AG20443 (cell line): ENCODE measurements at regions not wholly inside any gene's neighbourhood (a gene's known extent, or its start where the extent isn't known, plus 50 kb on each side); places are given as distances from the start of the nearest gene placed in this dataset.
"Not testable (repeated sequence)": the region's sequence is repeated elsewhere in the genome, so short reads cannot be mapped to it uniquely, and the experiment has no call there.

Experiments
- DNase-seq: peaks from one replicate; pipeline ENCODE4 v3.0.0; 2012; ENCODE audit warnings: low spot score, mixed read lengths

GRCh38 chr11:86861810-86862209, 61.5 kb downstream of the PRSS23 start:
- no peak for DNase-seq

GRCh38 chr11:86863476-86863875, 63.1 kb downstream of the PRSS23 start:
- DNase-seq: no peak

DNA sequence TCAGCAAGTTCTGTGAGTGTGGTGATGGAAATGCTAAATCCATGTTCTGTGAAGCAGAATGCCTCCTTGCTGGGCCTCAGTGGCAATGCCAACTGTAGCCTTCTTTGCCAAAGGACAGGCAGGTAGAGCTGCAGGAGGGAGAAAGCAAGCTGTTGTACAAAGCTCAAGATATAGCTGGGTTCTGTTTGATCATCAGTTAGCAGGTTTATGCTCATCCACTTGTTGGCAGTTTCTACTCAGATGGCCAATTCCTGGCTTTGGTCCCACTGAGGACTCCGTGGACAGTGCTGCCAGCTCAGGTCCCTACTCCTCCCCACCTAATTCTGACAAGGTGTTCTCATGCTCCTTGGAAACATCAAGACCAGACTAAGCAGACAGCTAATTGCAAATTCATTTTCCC, 65.1 kb downstream of the PRSS23 start:
- DNase-seq: no peak

DNA sequence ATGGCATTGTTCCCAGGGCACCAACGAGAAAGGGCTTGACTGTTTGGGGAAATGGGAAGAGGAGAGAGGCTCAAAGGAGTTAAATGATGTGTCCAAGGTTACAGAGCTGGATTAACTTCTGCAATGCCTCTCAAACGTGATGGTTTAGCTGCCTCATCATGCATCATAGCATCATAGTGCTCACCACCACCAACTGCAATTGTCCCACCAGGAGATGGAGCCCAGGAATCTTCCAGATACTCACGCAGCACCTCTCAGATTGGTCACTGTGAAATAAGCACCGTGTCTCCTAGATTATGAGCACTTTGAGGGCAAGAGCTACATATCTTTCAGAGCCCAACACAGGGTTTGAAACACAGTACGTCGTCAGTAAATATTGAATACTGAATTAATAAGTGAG, 69.2 kb downstream of the PRSS23 start:
- peak; percentile 20 for DNase-seq

- DNase-seq: peak; percentile 87
These were observed 69.7 kb downstream of the PRSS23 start for GRCh38 chr11:86869966-86870570.

GRCh38 chr11:86873573-86874083, 73.3 kb downstream of the PRSS23 start:
- DNase-seq: no peak

DNA sequence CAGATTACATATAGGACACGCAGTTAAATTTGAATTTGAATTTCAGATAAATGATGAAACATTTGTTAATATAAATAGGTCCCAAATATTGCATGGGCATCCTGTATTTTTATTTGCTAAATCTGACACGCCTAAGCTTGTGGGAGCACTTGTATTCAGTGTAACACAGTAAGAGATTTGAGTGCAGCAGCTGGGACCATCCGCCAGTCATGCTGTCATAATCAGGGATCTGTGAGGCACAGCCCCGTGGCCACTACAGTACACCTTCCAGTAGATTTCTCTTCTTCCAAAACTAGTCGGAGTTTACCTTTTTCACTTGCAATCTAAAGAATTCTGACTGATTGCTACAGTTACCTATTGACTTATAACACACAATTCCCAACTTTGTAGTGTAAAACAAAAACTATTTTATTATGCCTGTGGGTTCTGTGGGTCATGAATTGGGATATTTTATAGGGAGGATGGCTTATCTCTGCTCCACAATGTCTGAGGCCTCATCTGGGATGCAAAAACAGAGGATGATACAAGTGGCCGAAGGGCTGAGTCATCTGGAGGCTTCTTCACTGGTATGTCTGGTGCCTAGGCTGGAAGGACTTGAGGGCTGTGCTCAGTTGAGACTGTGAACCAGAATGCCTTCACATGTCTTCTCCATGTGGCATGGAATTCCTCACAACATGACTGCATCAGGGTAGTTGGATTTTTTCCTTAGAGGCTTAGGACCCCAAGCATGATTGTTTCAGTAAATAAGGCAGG, 74.1 kb downstream of the PRSS23 start:
- peak; percentile 43 for DNase-seq

GRCh38 chr11:86876716-86877234, 76.4 kb downstream of the PRSS23 start:
- DNase-seq: no peak

DNA sequence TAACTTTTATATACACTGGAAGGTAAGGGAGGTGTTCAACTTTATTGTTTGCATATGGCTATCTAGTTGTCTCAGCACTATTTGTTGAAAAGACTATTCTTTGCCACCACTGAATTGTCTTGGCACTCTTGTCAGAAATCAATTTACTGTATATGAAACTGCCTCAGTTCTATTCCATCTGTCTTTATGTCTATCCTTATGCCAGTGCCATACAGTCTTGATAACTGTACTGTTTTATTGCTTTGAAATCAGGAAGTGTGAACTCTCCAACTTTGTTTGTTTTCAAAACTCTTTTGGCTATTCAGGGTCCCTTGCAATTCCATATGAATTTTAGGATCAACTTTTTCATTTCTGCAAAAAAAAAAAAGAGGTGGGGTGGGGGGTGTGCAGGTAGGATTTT, 77.2 kb downstream of the PRSS23 start:
- DNase-seq: no peak

DNA sequence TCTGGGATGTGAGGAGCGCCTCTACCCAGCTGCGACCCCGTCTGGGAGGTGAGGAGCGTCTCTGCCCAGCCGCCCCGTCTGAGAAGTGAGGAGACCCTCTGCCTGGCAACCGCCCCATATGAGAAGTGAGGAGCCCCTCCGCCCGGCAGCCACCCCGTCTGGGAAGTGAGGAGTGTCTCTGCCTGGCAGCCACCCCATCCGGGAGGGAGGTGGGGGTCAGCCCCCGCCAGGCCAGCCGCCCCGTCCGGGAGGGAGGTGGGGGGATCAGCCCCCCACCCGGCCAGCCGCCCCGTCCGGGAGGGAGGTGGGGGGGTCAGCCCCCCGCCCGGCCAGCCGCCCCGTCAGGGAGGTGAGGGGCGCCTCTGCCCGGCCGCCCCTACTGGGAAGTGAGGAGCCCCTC, 76.0 kb downstream of the FZD4 start:
- not testable (repeated sequence) for DNase-seq

DNA sequence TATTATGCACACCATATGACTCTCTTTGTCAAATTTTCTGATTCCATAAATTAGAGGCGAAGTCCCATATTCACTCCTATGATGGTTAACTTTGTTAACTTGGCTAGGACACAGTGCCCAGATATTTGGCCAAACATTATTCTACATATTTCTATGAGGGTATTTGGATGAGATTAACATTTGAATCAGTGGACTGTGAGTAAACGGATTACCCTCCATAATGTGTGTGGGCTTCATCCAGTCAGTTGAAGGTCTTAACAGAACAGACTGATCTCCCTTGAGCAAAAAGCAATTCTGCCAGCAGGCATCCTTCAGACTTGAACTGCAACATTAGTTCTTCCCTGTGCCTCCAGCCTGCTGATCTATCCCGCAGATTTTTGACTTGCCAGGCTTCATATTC, 69.9 kb downstream of the FZD4 start:
- DNase-seq: no peak

- peak; percentile 61 for DNase-seq
These were observed 66.8 kb downstream of the FZD4 start for GRCh38 chr11:86888164-86889000.

- DNase-seq: peak; percentile 43
These were observed 66.2 kb downstream of the FZD4 start for GRCh38 chr11:86889001-86889341.

DNA sequence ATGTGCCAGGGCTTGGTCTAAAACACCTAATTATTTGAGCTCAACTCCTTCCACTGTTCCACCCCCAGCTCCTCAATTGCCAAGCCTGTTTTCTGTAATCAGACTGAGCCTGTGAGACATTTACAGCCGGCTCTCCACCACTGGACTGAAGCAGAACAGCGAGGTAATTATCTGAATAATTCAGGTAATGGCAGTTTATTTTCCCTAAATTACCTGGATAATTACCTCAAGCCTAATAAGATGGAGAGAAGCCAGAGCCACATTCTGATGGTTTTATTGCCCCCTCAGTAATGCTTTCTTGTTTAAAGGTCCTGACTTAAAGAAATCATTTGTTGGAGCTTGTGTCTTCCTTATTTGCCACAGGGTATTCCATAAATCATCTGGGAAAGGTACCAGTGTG, 64.2 kb downstream of the FZD4 start:
- no peak for DNase-seq

DNA sequence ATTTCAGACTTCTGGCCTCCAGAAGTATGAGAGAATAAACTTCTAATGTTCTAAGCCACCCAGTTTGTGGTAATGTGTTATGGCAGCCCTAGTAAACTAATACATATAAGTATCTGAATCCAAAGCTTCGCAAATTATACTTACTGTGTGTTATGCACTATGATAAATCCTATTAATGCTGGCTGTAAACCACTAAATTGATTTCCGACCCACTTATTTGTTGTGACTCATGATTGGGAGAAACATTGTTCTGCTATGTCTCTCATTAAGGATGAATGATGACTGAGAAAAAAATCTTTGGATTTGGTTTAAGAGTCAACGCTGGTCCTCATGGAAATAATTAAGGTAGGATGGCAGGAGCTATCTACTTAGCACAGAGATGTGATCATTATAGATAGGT, 62.0 kb downstream of the FZD4 start:
- DNase-seq: no peak
